GM18858 (cell line): ENCODE measurements at regions not wholly inside any gene's neighbourhood (a gene's known extent, or its start where the extent isn't known, plus 50 kb on each side); places are given as distances from the start of the nearest gene placed in this dataset.
A peak's percentile ranks its signal among the peaks of the same experiment; 100 is the strongest.

Experiments used
- ATAC-seq: cut with Tn5 transposase; IDR thresholded peaks from one replicate; pipeline ENCODE4 v1.9.1; 2021; ENCODE audit not compliant: unreplicated experiment

GRCh38 chr13:40069173-40070044, 413.9 kb downstream of the COG6 start:
- ATAC-seq = peak; percentile 55

GRCh38 chr13:40070357-40070756, 414.9 kb downstream of the COG6 start:
- no peak for ATAC-seq

GRCh38 chr13:40072663-40073120, 417.2 kb downstream of the COG6 start:
- ATAC-seq = no peak

GRCh38 chr13:40074338-40074737, 418.9 kb downstream of the COG6 start:
- no peak for ATAC-seq

GRCh38 chr13:40075281-40075680, 419.8 kb downstream of the COG6 start:
- ATAC-seq = no peak

GRCh38 chr13:40076765-40077362, 421.4 kb downstream of the COG6 start:
- ATAC-seq = no peak

GRCh38 chr13:40077396-40078027, 422.1 kb downstream of the COG6 start:
- ATAC-seq = no peak

- ATAC-seq = no peak
These were observed 424.3 kb downstream of the COG6 start for GRCh38 chr13:40079721-40080120.

GRCh38 chr13:40080676-40081075, 425.2 kb downstream of the COG6 start:
- no peak for ATAC-seq

GRCh38 chr13:40082639-40083038, 427.2 kb downstream of the COG6 start:
- ATAC-seq = no peak

- ATAC-seq = no peak
These were observed 428.4 kb downstream of the COG6 start for GRCh38 chr13:40083841-40084240.

GRCh38 chr13:40084934-40085333, 429.5 kb downstream of the COG6 start:
- no peak for ATAC-seq

- no peak for ATAC-seq
These were observed 431.9 kb downstream of the COG6 start for GRCh38 chr13:40087091-40088002.

- no peak for ATAC-seq
These were observed 438.6 kb downstream of the COG6 start for GRCh38 chr13:40094056-40094455.

- no peak for ATAC-seq
These were observed 440.4 kb downstream of the COG6 start for GRCh38 chr13:40095695-40096356.

GRCh38 chr13:40096357-40096901, 441.0 kb downstream of the COG6 start:
- no peak for ATAC-seq

- ATAC-seq = no peak
These were observed 442.8 kb downstream of the COG6 start for GRCh38 chr13:40098246-40098645.

- peak; percentile 86 for ATAC-seq
These were observed 446.4 kb downstream of the COG6 start for GRCh38 chr13:40101708-40102359.

- ATAC-seq = no peak
These were observed 446.9 kb downstream of the COG6 start for GRCh38 chr13:40102360-40102727.

GRCh38 chr13:40102854-40103253, 447.4 kb downstream of the COG6 start:
- no peak for ATAC-seq
